ENCODE measurements at regions not wholly inside any gene's neighbourhood (a gene's known extent, or its start where the extent isn't known, plus 50 kb on each side); places are given as distances from the start of the nearest gene placed in this dataset.

DNA sequence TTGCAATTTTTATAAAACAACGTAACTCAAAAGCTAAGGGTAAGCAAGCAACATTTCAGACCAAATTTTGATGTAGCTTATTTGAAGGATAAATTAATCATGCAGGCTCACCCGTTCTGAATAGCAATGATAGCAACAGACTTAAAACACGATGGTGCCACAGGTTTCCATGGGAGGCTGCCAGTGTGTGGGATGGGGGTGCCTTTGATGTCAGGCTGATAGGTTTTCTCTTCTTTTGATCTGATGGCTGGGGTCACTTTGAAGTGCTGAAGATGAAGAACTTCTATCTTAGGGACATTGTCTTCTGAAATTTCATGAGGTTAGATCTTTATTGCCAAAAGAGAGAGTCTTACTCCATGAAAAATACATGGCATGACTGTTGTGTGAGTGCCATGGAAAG is 206.8 kb downstream of the LPIN1 start:
- DNase-seq (ENCODE audit: low read depth in 2 of 2): no peak

DNA sequence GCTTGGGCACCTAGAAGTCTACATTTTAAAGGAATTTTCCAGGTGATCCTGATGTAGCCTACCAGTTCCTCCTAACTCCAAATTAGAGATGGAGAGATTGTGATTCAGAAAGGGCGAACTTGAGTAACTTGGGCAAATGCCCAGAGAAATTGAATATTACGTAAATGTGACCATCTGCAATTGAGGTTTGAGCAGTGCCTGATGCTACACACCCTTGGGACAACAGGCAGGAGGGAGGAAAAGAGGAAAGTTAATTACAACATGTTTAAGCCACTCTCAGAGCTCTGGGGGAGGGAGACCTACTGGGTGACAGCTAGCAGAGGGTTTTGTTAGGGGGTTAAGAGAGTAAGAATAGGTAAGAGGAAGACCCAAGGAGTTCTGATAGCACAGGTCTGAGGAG is 208.9 kb downstream of the LPIN1 start:
- no peak for DNase-seq (ENCODE audit: low read depth in 2 of 2)

DNA sequence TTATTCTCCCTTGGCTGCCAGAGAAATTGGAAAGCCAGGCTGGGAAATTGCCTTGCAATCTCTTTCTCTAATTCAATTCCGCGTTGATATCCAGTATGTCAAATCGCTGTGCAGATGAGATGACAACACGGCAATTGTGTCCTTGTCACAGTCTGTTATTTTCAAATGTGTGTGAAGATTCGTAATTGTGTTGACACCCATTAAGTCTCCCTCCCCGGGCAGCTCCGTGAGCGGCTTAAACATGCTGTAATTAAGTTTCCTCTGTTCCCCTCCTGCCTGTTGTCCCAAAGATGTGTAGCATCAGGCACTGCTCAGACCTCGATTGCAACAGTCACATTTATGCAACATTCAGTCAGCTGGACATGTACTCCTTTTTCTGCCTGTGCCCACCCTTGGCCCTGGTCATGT is 209.5 kb downstream of the LPIN1 start:
- DNase-seq (ENCODE audit: low read depth in 2 of 2): no peak

DNA sequence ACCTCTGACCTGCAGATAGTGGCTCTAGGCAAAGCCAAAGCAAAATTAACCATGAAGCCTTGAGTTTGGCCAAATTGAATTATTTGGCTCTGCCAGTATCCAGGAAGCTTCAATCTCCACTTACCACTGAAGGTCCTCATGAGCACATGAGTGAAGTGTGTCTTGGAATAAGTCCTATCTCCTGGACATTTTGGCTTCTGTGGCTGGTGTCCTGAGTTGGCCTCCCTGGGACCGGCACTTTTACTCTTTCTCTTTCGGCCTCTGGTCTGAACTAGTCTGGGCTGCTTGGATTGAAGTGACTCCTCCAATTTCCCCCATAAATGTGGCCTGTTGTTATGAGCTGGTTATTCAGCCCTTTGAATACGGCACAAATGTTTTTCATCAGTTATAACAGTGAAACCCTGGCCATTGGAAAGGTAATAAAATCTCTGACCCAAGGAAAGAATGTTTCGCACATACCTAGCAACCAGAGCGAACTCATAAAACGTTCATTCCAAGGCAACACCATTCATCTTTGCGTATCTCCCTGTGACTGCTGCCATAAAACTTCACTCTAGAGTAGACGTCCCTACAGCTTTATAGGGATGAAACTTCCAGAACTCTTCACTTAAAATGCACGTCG is 216.4 kb downstream of the LPIN1 start:
- DNase-seq (ENCODE audit: low read depth in 2 of 2): no peak

DNA sequence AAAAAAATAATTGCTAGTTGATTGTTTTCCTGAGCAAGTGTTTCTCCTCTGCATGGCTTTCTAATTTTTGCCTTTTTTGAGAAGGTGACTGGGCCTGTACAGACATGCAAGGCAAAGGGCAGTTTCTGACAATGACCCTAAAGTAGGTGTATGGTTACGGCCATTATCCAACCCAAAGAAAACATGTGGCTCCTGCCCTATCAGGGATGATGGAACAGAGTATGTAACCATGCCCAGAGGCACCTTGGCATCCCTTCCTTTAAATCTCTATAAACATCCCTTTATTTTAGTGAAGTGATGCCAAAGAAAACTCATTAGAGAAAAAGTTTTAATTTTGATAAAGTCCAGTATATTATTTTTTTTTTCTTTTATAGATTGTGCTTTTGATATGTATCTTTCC is 217.5 kb downstream of the LPIN1 start:
- DNase-seq (ENCODE audit: low read depth in 2 of 2): no peak

DNA sequence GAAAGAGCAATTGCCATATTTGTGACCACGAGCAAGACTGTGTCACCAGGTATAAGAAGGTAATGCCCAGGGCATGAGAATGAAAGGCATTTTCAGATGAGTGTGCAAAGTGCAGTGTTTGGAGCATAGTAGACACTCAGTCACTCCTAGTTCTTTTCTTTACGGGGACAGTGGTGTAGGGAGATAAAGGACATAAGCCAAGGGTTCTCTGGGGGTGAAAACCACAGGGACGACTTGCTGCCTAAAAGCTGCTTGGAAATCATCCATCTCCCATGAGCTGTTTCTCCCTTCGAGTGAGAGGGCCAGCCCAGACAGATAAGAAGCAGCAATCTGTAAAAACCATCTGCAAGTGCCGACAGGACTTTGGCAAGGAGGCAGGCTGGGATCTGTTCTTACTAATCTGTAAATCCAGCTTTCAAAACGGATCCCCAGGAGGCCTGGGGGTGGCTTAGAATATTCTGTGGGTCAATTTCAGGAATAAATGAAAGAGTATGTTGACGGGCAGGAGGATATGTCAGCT is 221.6 kb downstream of the LPIN1 start:
- no peak for DNase-seq (ENCODE audit: low read depth in 2 of 2)

DNA sequence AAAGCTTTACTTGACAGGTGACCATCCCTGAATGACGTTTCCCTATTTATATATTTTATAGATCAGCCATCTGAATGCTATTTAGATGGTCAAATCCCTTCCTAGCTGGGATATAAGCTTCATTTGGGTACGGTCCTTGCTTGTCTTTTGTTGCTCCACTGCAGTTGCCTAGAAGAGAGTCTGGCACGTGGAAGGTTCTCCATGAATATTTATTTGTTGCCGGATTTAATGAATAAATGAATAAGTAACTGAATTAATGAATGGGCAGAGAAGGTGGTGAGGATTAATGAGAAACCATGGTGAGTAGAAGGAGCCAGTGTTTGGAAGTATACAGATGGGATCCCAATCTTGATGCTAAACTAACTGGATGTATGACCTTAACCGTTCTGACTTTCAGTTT is 222.1 kb downstream of the LPIN1 start:
- no peak for DNase-seq (ENCODE audit: low read depth in 2 of 2)

DNA sequence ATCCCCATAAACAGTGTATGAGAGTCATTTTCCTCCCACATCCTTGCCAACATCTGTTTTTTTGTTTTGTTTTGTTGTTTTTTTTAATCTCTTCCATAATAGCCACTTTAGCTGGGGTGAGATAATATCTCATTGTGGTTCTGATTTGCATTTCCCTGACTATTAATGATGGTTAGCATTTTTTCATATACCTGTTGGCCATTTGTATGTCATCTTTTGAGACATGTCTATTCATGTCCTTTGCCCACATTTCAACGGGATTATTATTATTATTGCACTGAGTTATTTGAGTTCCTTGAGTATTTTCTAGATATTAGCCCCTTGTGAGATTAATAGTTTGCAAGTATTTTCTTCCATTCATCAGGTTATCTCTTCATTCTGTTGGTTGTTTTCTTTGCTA is 223.3 kb downstream of the LPIN1 start:
- DNase-seq (ENCODE audit: low read depth in 2 of 2): no peak

DNA sequence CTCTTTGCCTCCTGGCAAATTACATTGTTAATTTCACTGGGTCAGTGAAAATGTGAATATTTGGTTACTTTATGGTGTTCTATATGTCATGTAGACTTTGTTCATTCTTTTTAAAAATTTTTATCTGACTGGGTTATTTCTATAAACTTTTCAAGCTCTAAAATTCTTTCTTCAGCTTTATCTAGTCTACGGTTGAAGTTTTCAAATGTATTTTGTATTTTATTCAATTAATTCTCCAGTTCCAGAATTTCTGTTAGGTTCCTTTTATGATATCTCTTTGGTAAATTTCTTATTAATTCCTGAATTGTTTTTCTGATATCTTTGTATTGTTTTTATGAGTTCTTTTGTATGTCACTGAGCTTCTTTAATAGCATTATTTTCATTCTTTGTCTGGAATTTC is 228.1 kb downstream of the LPIN1 start:
- no peak for DNase-seq (ENCODE audit: low read depth in 2 of 2)

DNA sequence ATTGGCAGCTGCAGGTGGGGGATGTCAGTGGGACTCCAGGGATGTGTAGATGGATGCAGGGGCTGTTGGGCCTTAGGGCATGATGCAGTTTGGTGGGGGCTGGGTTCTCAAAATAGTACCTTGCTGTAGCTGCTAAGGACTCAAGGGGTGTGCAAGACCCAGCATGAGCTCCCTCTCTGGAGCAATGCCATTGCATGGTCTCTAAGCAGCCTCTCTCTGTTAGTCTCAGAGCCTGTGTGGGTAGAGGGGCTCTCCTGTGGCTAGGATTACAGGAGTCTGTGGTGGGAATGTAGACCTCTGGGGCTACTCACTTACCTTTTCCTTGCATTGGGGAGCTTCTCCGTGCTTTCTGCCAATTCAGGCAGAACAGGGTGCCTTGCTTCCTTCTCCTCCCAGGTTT is 228.9 kb downstream of the LPIN1 start:
- no peak for DNase-seq (ENCODE audit: low read depth in 2 of 2)

DNA sequence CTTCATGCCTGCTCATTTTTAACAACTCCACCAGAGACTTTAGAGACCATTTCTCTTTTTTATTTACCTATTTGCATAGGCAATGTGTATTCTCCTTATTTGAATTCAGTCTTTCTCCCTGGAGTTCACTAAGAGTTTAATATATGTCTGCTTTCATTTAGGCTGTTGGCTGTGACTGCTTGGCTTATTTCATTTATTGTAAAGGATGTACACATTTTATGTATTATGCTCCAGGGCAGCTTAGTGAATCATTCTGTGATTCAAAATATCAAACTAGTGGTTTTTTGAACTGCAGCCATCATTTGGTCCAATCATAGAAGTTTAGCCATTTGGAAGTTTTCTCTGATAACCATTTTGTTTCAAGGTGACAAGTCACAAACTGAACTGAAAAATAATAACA is 229.6 kb downstream of the LPIN1 start:
- DNase-seq (ENCODE audit: low read depth in 2 of 2): no peak

DNA sequence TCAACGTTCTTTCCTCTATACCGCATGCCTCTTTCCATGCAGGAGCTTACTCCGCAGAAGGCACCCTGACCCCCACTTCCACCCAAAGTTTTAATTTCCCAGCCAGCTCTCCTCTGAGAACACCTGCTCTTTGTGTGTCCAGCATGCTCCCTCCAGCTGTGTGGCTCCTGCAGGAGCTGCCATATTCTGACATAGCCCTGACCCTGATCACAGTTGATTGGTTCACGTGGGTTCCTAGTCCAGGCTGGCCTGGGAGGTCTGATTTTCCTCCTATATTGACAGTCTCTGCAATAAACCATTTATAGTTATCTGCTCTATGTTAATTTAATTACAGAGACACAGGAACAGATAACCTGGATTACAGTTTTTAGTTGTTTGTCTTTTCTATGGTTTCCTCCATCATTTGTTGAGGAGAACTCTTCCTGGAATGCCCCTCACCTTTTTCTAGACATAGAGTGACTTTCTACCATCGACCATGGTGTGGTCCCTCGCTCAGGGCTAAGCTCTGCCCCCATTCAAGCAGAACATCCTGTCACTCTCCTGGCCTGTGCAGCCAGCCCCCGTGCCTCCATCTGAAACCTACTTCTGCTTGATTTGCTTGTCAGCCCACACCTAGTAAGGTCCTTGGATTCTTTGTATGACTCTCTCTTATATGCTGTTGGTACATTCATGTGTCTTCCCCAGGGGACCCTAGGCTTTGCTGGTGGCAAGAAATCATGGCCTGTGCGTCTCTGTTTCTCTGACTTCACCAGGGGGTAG is 231.5 kb downstream of the LPIN1 start:
- no peak for DNase-seq (ENCODE audit: low read depth in 2 of 2)

DNA sequence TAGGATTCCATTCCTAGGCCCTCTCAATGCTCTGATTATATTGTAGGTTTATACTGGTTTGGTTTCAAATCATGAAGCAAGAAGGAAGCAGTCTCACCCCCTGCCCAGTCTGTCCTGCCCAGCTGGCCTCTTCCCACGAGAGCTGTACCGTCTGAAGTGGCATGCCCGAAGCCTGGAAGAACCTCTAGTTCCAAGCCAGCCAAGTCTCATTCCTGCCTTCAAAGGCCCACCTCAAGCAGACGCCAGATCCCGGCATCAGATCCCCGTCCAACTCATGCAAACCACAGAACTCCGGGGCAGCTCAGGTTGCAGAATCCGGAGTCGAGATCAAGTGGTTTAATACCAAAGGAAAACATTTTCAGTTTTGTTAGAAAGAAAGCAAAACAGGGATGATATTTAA is 234.4 kb downstream of the LPIN1 start:
- no peak for DNase-seq (ENCODE audit: low read depth in 2 of 2)

DNA sequence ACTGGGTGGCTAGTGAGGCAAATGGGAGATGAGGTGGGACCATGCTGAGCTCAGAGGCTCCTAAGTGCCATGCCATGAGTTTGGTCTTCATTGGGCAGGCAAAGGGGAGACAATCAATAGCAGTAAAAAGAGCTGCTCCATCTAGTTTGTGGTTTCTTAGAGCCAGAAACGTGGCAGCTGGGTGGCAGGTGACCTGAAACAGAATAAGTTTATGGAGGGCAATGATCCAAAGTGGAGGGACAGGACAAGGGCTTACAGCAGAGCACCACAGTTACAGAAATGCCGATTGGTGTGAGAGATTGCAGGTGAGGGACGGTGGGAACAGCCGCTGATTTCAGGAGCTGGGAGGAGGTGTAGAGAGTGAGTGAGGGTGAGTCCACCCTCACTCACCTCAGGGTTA is 237.0 kb downstream of the LPIN1 start:
- DNase-seq (ENCODE audit: low read depth in 2 of 2): no peak

DNA sequence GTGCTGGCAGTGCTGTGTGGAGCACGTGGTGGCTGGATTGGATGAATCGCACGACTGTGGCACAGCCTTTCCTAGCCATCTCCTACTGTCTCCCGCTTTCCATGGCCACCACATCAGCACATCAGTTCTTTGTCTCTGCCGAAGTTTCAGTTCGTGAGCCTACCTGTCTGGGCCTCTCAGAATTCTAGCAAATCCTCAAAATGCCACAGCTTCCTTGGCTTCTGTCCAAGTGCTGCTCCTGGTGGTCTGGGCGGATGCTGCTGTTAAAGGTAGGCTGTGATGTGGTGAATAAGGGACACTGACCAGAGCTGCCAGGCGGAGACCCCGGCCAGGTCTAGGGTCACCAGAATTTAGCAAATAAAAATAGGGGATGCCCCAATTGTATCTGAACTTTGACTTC is 237.4 kb downstream of the LPIN1 start:
- DNase-seq (ENCODE audit: low read depth in 2 of 2): no peak

DNA sequence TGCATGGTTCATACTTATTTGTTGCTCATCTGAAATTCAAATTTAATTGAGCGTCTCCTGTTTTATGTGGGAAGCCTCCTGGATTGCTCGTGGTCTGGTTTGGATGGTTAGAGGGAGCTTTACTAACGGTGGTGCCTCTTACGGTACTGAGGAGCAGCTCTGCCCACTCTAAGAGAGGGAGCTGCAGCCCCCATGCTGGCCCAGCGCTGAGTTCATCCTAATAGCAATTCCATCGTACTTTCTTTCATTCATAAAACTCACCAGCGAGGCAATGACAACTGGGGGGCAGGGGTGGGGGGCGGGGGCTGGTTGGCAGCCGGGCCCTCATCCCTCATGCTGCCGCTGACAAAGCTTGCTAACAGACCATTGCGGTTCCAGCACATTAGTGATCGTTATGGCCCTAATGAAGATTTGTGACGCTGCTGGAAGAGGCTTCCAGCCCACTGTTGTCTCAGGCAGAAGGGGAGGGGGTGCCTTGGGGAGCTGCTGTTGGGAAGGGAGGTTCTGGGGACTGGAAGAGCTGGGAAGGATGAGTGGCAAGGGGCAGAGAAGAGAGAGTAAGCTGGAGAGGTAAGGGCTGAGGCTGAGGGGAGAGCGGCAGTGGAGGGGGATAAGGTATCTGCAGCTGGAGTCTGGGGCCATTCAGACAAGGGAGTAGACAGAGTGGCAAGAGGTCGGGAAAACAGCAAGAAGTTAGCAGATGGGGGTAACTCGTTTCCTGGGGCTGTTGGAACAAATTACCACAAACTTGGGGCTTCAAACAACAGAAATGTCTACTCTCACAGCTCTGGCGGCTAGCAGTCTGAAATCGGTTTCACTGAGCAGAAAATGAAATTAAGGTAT is 238.1 kb downstream of the LPIN1 start:
- DNase-seq (ENCODE audit: low read depth in 2 of 2): no peak

DNA sequence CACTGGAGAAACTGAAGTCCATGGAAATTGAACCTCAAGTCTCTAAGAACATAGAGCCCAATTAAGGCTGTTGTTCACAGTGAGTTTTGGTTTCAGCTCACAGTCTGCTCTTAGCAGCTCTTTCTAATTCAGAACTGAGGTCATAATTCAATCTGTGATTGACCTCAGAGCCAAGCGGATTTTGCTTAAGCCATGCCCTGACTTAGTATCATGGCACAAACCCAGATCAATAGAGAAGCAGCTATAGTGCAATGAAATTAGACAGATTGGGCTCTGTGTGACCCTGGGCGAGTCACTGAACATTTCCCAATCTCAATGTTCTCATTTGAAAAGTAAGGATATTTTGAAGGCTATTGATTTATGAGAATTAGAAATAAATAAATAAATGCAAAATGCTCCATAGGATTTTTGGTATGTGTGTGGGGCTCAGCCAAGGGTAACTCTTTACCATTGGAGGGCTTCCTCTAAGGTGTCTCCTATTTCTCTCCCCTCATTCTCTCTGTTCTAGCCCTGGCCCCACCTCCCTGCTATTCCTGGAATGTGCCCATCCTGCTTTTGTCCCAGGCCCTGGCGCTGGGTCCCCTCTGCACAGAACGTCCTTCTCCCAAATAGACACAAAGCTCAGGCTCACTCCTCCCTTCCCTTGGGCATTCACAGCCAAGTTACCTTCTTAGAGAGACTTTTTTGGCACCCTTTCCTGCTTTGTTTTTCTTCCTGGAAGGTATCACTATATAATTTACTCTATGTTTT is 239.6 kb downstream of the LPIN1 start:
- no peak for DNase-seq (ENCODE audit: low read depth in 2 of 2)

DNA sequence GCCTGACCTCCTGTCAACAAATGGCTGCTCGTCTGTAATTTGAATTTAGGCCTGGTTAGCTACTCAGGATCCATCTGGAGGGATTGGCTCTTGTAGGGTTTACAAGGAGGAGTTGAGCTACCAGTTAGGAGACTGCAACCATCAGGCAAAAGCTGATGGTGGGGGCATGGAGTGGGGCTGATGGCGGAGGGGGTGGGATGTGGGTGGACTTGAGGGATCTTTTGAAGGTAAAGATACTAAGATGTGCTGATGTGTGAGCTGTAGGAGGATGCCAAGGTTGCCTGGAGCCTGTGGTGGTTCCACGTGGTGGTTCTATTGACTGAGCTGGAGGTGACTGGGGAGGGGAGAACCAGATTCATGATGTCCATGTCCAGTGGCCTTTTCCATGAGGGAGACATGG is 240.7 kb downstream of the LPIN1 start:
- no peak for DNase-seq (ENCODE audit: low read depth in 2 of 2)

DNA sequence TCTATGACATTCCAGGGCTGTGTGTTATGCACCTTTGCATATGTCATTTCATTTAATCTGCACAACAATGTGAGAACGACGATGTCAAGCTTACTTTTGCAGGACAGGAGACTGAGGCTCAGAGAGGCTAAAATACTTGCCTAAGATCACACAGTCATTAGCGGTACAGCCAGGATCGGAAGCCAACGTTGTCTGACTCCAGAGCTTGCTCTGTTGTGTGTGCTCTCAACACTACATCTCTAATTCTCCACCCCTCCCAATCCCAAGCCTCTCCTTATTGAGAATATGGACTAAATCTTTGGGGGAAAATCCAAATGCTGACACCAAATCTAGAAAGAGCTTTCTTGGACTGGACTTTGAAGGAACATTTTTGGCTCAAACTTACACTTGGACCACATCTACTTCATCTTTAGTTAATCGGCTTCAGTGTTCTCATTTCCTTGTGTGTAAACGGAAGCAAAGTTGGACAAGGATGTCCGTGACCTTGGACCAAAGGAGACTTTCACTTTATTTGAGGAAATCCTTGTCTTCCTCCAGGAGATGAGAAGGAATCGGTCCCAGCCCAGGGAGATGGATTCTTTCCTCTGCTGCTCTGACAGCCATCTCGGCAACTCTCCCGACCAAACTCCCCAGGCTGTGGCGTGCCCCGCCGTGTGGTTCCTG is 242.4 kb downstream of the LPIN1 start:
- DNase-seq (ENCODE audit: low read depth in 2 of 2): no peak

DNA sequence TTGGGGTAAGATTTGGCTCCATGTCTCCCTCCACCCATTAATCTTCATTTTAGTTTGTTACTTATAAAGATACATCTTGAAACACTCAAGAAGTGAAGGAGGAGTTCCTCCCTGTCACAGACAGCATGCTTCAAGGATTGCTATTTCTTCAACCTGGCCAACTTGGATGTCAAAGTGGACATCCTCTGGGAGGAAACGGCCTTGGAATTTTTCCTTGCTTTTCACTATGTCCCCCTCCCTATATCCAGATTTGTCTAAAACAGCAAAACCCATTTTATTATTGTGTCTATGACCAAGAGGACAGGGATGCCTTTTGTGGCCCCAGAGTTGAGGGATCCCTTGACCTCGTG is 242.9 kb downstream of the LPIN1 start:
- no peak for DNase-seq (ENCODE audit: low read depth in 2 of 2)

DNA sequence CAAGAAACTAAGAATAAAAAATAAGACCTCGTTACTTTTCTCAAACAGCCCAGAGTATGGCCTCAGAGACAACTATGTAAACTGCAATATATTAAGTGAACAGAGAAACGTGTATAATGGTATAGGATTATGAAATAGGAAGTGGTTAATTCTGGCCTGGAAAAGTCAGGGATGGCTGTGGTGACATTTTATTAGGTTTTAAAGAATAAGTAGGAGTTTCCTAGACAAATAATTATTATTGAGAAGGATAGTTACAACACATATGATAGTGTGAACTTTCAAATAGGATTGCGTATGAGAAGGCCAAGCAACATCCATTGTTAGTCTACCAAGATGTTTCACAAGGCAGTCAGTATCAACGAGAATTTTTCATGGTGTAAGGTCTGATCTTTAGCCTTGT is 244.1 kb downstream of the LPIN1 start:
- no peak for DNase-seq (ENCODE audit: low read depth in 2 of 2)

DNA sequence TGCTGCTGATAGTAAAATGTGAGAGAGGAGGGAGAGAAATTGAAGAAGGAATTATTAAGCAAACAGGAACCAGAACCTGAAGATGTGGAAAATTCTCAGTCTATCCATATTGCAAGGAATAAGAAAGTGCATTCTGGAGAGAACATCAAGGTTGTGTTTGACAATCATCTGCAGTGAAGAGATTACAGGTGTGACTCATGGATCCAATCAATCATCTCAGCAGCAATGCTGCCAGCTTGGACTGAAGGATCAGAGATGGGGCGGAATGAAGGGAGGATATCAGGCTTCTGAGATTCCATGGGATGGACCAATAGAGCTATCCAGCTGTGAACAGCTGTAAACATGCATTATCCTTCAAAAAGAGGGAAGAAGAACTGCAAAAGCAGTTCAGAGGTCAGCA is 247.3 kb downstream of the LPIN1 start:
- no peak for DNase-seq (ENCODE audit: low read depth in 2 of 2)
